ENCODE measurements at regions not wholly inside any gene's neighbourhood (a gene's known extent, or its start where the extent isn't known, plus 50 kb on each side); places are given as distances from the start of the nearest gene placed in this dataset.
"Not testable (repeated sequence)": the region's sequence is repeated elsewhere in the genome, so short reads cannot be mapped to it uniquely, and the experiment has no call there.

DNA sequence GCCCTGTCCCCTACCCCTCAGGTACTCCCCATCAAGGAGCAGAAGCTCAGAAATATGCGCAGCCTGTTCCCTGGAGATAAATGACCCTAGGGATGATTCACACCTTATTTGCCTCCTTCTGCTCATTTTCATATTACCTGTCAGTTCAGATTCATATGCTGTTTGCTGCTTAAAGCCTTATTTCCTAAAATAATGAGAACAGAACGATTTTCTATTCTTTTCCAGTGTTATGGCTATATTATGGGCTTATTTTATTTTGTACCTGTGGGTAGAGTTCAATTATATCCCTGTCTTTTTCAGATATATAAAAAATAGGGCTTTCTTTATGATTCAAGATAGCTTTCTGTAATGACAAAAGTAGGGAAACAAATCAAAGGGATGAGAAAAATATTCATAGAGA lies 224.8 kb downstream of the RPAP3 start:
- ATAC-seq: no peak
- H3K27me3 ChIP-seq (ENCODE audit: low read depth): no peaks in the 10 kb centered on the region
- peaks cover 4% of the 10 kb centered on the region for H3K9me3 ChIP-seq
- intact Hi-C loops (cut with DNase I): no loop called here
- H3K4me3 ChIP-seq: no peak overlapping the region
- H3K4me1 ChIP-seq: no peaks in the 10 kb centered on the region
- H3K27ac ChIP-seq: no peak overlapping the region
- no peaks in the 10 kb centered on the region for H3K36me3 ChIP-seq
- TF ChIP-seq, protein P1, sequence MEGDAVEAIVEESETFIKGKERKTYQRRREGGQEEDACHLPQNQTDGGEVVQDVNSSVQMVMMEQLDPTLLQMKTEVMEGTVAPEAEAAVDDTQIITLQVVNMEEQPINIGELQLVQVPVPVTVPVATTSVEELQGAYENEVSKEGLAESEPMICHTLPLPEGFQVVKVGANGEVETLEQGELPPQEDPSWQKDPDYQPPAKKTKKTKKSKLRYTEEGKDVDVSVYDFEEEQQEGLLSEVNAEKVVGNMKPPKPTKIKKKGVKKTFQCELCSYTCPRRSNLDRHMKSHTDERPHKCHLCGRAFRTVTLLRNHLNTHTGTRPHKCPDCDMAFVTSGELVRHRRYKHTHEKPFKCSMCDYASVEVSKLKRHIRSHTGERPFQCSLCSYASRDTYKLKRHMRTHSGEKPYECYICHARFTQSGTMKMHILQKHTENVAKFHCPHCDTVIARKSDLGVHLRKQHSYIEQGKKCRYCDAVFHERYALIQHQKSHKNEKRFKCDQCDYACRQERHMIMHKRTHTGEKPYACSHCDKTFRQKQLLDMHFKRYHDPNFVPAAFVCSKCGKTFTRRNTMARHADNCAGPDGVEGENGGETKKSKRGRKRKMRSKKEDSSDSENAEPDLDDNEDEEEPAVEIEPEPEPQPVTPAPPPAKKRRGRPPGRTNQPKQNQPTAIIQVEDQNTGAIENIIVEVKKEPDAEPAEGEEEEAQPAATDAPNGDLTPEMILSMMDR (IDR thresholded peaks at IDR 0.05): no peak
- no peak for DNase-seq

DNA sequence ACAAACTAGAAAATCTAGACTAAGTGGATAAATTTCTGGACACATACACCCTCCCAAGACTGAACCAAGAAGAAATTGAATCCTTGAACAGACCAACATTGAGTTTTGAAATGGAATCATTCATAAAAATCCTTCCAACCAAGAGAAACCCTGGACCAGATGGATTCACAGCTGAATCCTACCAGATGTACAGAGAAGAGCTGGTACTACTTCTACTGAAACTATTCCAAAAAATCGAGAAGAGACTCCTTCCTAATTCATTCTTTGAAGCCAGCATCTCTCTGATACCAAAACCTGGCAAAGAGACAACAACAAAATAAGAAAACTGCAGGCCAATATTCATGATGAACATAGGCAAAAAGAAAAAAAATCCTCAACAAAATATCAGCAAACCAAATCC lies 227.4 kb downstream of the RPAP3 start:
- H3K27ac ChIP-seq: no peak overlapping the region
- no peaks in the 10 kb centered on the region for H3K27me3 ChIP-seq (ENCODE audit: low read depth)
- ATAC-seq (no peak), DNase-seq (no peak)
- no peak overlapping the region for H3K4me3 ChIP-seq
- peaks cover 8% of the 10 kb centered on the region for H3K9me3 ChIP-seq
- no peaks in the 10 kb centered on the region for H3K36me3 ChIP-seq
- H3K4me1 ChIP-seq: no peaks in the 10 kb centered on the region
- TF ChIP-seq, protein P1 (IDR thresholded peaks at IDR 0.05): no peak
- intact Hi-C loops (cut with DNase I): no loop called here

DNA sequence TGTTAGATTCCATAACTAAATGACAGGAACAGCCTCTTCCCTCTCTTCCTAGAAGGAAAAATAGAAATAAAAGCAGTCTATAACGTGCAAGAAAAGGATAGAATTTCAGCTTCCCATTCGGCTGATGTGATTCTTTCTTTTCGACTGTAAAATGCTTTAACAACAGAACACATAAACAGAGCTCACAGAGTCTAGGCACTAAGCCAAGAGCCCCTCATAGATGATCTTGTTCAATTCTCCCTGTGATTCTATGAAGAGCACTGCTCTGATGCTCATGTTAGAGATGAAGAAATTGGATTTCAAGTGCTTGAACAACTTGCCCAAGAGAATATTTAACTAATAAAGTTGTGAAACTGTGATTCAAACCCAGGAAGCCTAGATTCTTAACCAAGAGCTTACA lies 232.7 kb downstream of the RPAP3 start:
- no peak for ATAC-seq
- no peak for DNase-seq

DNA sequence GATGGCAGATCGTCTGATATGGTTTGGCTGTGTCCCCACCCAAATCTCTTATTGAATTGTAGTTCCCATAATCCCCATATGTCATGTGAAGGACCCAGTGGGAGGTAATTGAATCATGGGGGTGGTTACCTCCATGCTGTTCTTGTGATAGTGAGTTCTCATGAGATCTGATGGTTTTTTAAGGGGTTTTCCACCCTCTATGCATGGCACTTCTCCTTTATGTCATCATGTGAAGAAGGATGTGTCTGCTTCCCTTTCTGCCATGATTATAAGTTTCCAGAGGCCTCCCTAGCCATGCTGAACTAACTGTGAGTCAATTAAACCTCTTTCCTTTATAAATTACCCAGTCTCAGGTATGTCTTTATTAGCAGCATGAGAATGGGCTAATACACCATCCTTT lies 235.5 kb downstream of the RPAP3 start:
- H3K4me3 ChIP-seq; H3K36me3 ChIP-seq; H3K4me1 ChIP-seq; H3K9me3 ChIP-seq; H3K27me3 ChIP-seq (ENCODE audit: low read depth); H3K27ac ChIP-seq; intact Hi-C loops (cut with DNase I); ATAC-seq; DNase-seq: not testable (repeated sequence)

More for the DNA sequence above, 232.7 kb downstream of the RPAP3 start:
- H3K27me3 ChIP-seq (ENCODE audit: low read depth): no peaks in the 10 kb centered on the region
- intact Hi-C loops (cut with DNase I): no loop called here
- no peaks in the 10 kb centered on the region for H3K4me1 ChIP-seq
- no peak overlapping the region for H3K27ac ChIP-seq
- H3K36me3 ChIP-seq: no peaks in the 10 kb centered on the region
- H3K9me3 ChIP-seq: peaks cover 8% of the 10 kb centered on the region
- TF ChIP-seq, protein P1 (IDR thresholded peaks at IDR 0.05): no peak
- H3K4me3 ChIP-seq: no peak overlapping the region

DNA sequence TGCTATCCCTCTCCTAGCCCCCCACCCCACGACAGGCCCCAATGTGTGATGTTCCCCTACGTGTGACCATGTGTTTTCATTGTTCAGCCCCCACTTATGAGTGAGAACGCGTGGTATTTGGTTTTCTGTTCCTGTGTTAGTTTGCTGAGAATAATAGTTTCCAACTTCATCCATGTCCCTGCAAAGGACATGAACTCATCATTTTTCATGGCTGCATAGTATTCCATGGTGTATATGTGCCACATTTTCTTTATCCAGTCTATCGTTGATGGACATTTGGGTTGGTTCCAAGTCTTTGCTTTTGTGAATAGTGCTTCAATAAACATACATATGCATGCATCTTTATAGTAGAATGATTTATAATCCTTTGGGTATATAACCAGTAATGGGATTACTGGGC lies 241.9 kb downstream of the RPAP3 start:
- H3K4me3 ChIP-seq; H3K9me3 ChIP-seq; DNase-seq; H3K27me3 ChIP-seq (ENCODE audit: low read depth); H3K36me3 ChIP-seq; H3K27ac ChIP-seq; H3K4me1 ChIP-seq; intact Hi-C loops (cut with DNase I); ATAC-seq: not testable (repeated sequence)

DNA sequence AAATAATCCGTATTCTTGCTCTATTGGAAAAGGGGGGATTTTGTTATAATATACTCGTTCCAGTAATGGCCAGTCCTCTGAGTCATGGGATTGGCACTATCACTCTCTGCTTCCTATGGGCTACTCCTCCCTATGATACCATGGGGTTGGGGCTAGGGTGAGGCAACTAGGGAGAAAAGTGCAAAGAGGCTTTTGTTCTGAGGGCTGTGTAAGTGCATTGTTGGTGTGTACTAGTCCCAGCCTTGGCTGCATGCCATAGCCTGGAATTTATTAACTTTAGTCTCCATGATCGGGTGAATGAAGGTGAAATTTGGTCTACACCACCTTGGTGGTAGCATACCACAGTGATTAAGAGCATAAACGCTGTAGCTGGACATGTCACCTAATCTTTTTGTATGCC lies 247.6 kb downstream of the RPAP3 start:
- H3K9me3 ChIP-seq: no peaks in the 10 kb centered on the region
- H3K4me3 ChIP-seq: no peak overlapping the region
- H3K27ac ChIP-seq: no peak overlapping the region
- intact Hi-C loops (cut with DNase I): no loop called here
- no peaks in the 10 kb centered on the region for H3K36me3 ChIP-seq
- ATAC-seq (no peak), DNase-seq (no peak)
- TF ChIP-seq, protein P1 (IDR thresholded peaks at IDR 0.05): no peak
- H3K4me1 ChIP-seq: no peaks in the 10 kb centered on the region
- H3K27me3 ChIP-seq (ENCODE audit: low read depth): no peaks in the 10 kb centered on the region

DNA sequence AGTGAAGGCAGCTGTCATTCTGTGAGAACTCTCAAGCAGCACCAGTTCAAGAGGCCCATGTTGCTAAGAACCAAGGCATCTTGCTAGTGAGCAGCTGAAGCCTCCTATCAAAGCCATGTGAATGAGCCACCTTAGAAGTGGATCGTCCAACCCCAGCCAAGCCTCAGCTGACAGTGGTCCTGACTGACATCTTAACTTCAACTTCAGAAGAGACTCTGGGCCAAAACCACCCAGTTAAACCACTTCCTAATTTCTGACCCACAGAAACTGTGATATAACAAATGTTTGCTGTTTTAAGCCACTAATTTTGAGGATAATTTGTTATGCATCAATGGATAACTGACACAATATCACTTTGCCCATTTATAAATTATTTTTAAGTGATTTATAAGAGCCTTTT lies 256.0 kb downstream of the RPAP3 start:
- TF ChIP-seq, protein P1 (IDR thresholded peaks at IDR 0.05): no peak
- Histone ChIP-seq H3K27ac (no peak overlapping the region), H3K27me3 (ENCODE audit: low read depth) (no peaks in the 10 kb centered on the region), H3K4me3 (no peak overlapping the region), H3K9me3 (no peaks in the 10 kb centered on the region), H3K36me3 (no peaks in the 10 kb centered on the region), H3K4me1 (no peaks in the 10 kb centered on the region)
- DNase-seq (no peak), ATAC-seq (no peak)
- intact Hi-C loops (cut with DNase I): no loop called here
